GM21360 (cell line): ENCODE measurements at regions not wholly inside any gene's neighbourhood (a gene's known extent, or its start where the extent isn't known, plus 50 kb on each side); places are given as distances from the start of the nearest gene placed in this dataset.

Experiments used
- ATAC-seq: cut with Tn5 transposase; IDR thresholded peaks from one replicate; pipeline ENCODE4 v1.9.1; 2021; ENCODE audit warnings: mild to moderate bottlenecking, moderate library complexity; ENCODE audit not compliant: unreplicated experiment

DNA sequence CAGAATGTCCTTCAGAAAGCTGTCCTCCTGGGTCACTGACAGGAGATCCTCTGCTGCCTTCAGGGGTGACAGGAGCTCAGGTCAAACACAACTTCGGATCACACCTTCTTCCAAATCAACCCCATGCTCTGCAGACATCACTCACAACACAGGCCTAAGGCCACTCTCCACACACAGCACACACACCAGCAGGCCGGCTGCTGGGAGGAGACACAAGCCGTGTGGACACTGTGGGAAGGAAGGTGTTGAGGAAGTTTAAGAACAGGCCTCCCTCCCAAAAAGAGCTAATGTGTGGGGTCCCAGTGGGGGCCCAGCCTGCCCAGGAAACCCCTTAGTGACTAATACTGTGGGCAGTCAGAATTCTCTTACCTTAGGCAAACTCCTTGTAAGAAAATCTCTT, 290.3 kb upstream of the ID2 start:
- no peak for ATAC-seq

DNA sequence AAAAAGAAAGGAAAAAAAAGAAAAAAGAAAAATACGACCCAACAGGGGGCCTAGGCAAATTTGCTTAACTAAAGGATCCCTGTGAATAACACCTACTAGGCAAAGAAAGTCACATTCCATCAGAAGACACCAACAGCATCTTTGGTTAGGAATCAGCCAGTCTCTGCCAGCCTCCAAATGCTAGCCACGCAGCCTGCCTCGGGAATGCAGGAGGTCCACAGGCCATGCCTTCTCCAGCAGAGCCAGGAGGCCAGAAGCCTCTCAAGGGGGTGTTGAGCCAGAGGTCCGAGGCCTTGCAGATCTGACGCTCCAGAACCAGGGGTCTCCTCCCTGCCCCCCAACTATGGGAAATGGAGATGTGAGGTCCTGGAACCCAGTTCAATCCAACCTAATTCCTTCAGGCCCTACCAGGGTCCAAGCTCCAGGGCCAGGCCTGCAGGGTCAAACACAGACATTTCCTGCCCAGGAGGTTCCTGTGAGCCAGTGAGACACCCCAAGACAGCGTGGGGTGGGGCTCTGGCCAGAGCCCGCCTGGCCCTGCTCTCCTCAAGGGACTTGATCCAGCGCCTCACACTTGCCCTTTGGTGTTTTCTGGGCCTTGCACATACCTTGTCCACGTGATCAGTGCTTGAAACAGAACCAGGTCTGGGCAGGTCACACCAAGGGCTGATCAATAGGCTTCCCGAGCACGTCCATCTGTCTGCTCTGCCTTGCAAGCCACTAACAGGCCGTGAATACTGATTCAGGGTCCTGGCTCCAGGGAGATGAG, 289.6 kb upstream of the ID2 start:
- ATAC-seq: no peak

DNA sequence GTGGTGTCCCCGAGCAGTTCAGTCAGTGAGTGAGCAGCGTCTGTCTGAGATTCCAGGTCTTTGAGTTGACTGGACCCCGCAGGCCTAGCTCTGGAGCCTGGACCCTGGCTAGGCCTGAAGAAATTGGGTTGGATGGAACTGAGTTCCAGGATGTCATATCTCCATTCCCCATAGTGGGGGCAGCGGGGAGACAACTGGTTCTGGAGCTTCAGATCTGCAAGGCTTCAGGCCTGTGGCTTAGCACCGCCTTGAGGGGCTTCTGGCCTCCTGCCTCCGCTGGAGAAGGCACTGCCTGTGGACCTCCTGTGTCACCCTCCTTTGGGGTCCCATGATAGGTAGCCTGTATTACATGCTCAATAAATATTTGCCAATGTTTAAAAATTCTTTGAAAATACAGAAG, 288.4 kb upstream of the ID2 start:
- no peak for ATAC-seq

DNA sequence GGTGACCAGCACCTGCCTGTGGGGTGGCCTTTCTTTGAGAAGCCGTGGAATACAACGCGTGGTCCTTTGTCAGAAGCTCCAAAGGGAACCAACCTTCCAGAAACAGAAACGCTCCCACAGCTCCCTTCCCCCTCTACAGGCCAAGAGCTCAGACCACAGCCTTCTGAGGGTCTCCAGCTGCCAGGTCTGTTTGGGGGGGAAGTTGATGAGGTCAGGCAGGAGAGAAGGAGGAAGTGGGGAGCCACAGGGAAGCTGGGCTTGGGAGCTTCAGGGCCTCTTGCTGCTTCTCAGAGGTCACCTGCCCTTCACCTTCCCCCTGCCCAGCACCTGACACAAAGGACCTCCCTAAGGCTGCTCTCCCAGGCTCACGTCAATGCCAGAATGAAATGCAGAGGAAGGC, 287.7 kb upstream of the ID2 start:
- no peak for ATAC-seq

DNA sequence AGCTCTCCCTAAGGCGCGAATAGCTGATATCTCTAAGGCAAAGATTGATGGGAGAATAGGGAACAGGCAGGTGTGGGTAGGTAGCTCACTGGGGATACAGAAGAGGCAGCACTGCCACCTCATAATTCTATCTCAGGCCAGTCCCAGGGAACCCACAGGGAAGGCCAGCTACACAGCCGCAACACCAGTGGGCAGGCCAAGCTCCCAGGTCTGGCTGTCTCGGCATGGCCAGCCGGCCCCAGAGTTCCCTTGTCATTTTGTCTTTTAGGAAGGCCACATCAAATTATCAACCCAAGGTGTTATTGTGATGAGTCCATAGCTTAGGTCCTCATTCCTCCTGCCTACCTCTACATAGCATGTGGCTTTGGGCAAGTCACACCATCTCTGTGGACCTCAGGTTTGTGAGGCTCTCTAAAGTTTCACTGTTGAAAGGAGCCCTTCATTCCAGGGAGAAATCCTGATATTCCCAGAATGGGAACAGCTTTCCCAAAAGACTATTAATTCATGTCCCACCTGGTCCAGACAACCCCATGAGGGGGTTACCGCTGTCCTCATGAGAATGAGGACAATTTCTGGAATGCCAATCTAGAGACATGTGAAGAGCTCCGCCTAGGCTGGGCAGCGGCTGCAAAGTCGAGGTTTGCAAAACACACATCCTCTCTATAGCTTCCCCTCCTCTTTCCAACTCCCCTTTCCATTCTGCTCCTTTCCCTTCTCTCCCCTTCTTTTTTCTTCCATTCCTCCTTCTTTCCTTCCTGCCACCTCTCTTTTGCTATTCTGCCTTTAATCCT, 287.1 kb upstream of the ID2 start:
- ATAC-seq: no peak

DNA sequence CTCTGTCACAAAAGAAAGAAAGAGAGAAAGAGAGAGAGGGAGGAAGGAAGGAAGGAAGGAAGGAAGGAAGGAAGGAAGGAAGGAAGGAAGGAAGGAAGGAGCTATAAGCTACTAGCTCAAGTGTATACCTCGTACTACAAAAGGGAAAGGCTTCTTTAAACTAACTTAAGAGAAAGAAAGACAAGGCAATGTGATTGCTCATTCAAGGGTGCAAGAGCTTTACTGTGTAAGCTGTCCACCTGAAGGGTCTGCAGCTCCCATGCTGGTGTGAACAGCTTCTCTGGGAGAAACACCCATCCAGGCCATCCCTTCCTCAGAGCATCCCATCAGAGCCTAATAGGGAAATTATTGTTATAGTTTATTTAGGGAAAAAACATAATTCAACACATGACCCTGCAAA, 286.1 kb upstream of the ID2 start:
- ATAC-seq: no peak

DNA sequence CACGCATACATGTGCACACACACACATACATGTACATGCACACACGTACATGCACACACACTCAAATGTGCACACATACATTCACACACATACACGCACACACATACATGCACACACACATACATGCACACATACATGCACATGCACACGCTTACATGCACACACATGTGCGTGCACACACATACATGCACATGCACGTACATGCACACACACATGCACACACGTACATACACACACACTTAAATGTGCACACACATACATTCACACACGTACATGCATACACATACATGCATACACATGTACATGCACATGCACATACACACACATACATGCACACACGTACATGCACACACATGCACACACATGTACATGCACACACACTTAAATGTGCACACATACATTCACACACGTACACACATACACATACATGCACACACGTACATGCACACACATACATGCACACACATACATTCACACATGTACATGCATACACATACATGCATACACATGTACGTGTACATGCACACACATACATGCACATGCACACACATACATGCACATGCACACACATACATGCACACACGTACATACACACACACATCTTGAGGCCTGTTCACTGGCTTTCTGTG, 283.7 kb upstream of the ID2 start:
- no peak for ATAC-seq

DNA sequence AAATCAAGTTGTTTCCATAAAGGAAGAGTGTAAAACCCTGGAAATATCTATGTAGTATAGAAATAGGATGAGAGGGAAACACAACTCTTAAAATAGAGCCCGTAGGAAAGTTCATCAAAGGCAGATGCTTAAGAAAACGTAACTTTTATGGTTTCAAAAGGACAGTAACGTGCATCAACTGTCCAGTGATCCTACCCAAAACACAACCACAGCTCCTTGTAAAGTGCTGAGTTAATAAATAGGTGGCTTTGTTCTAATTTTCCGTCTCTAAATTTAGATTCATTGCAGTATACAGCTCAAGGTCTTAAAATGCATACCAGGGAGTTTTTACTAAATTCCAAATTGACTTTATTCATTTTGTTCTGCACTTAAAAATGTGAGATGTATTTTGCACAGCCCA, 282.1 kb upstream of the ID2 start:
- ATAC-seq: no peak

DNA sequence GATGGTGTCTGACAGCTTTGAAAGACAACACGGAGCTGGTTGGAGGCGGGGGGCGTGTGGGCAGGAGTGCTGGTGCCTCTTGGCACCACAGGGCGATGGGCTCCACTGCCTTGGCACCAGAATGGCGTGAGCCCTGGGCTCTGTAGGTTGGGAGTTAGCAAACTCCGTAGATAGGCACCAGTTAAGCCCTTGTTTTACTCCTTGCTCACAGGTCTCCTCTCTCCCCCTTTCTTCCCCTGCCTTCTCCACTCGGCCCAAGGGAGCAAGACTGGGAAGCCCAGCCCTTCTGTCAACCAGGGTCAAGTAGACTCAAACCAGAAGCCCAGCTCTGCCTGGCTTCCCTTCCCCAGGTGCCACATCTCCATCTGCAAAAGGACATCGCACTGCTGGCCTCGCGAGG, 281.7 kb upstream of the ID2 start:
- no peak for ATAC-seq

DNA sequence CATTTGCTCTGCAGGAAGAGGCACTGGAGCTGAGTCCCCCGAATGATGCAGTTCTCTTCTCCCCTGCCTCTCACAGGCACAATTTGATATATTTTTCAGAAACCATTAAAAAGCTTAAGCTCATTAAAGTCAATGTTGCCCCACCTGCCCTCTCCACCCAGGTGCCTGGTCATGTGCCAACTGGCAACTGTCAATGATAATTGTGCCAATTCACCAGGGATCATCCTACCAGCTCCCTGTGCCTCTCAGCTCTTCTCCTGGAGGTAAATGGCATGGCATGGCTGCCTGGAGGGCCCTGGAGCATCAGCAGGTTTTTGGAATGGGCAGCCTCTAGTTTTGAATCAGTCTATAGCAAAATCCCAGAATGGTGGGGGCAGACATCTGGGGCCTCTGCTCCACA, 279.6 kb upstream of the ID2 start:
- ATAC-seq: no peak

DNA sequence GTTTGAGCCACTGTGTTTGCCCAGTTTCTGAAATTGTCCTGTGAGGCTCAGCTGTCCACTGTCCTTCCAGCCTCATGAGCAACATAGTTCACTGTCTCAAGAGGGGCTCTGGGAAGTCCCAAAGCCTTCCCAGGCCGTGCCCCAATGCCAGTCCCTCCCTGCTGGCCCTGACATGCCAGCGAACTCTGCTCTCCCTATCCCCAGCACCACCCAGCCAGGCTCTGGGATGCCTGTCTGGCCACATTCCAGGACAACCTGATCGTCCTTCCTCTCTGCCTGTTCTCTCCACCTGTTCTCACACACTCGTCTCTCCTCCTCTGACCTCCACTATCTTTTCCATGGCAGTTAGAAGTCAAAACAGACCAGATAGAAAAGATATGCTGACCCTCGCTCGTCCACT, 278.0 kb upstream of the ID2 start:
- ATAC-seq: no peak

DNA sequence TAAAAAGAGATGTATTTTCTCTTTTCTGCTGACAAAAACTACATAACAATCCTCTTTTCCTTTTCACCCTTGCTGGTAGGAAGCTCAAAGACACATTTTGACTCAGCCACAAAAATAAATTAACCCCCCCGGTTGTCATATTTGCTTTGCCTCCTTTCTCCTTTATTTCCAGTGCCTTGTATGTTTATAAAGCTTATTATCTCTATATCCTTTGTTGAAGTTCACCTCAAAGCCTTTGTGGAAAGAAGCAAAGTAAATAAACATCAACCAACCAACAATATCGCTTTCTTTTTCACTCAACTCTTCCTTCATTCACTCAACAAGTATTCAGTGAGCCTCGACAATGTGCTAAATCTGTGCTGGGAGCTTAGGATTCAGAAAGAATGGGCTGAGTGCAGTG, 276.5 kb upstream of the ID2 start:
- no peak for ATAC-seq

DNA sequence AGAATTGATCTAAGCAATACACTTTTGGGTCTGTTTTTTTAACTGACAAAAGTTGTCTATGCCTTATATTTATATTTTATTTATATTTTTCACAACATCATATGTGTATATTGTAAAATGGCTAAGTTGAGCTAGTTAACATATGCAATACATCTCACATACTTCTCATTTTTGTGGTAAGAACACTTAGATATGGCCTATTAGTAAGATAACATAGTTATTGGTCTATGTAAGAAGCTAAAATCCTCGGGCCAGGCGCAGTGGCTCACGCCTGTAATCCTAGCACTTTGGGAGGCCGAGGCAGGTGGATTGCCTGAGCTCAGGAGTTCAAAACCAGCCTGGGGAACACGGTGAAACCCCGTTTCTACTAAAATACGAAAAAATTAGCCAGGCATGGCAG, 275.6 kb upstream of the ID2 start:
- ATAC-seq: no peak

DNA sequence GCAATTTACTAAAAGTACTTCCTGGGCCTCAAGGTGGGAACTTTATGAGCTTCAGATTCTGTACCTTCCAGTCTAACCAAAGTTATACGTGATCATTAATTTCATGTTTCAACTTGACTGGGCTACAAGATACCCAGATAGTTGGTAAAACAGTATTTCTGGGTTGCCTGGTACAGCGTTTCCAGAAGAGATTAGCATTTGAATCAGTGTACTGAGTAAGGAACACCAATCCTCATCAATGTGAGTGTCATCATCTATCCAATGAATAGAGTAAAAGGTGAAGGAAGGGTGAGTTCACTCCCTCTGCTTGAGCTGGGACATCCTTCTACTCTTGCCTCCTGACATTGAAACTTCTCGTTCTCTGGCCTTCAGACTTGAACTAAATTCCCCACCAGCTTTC, 274.5 kb upstream of the ID2 start:
- no peak for ATAC-seq

DNA sequence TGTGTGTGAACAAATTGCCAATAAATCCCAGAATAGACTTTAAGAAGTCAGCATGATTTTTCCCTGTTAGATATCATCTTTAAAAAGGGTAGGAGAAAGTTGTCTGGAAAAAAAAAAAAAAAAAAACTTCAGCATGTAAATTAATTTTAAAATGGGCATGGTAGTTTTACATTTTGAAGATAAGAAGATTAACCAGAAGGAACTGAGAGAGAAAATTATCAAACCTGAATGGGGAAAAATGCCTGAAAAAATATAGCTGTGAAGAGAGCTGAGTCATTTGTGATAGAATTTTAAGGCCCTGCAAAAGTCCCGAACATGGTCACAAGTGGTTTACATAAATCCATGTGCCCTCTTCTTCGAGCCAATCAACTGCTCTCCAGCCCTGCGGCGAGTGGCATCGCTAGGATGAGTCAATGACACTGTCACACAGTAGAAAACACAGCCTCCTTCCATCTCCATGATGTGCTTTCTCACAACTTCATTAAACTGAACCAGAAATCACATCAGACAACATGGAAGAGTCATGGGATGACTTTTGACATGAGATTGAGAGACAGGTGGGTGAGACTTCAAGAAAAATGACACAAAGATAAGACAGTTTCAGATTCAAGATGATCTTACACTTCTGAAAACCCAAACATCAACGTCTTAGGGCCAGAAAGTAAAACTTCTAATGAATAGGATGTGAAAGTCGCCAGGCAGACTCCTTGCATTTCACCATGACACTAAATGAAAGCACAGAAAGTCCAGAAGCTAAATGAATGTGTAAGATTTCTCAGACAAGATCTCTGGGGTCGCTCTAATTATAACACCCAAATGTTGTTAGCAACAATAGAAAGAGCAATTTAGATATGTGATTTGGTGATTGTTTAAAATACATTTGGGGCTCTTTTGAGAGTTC, 273.0 kb upstream of the ID2 start:
- ATAC-seq: peak; percentile 82

DNA sequence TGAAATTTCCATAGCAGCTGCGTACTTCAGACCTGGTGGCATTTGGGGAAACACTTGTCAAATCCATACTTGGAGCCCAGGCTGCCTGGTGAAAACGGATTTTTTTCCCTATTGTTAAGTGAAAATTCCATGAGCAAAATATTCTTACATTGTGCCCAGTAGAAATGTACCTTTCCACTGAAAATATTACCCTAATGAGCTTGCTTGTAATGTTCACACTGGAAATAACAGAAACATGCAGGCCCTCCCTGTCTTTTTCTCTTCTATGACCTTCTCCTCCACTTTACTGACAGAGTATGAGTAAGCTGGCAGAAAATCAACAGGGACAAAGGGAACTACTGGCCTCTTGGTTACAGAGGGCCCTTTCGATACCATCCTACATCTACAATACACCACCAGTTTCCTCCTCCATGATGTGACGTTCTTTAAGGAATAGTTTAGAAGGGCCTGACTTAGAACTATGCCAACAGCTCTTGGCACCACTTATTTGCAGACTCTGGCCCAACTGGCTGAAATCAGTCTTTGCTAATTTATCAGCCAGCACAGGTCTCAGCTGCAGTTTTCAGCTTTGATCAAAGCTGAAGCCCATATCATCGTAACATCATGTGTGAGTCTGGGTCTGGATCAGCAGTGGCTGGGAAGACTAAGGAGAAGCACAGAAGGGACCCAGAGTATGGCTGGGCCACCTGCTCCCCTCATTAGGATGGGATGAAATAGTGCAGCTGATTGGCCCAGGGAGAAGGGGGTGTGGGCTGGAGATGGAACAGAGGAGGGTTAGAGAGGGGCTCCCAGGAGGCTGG, 272.2 kb upstream of the ID2 start:
- ATAC-seq: no peak

DNA sequence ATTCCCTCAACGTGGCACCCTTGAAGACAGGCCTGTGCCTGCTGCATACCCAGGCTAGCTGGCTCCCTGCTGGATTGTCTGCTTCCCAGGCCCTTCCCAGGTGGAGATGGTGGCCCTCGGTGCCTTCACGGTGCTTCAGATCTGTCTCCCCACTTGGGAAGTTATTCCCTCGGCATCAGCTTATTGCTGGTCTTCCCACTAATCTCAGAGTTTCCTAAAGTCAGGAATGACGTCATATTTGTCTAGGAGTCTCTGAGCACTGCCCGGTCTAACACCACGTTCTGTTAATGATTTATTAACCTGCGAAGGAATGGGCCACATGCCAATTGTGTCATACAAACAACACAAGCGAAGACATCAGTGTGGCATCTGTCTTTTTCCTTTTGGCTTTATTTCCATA, 269.8 kb upstream of the ID2 start:
- no peak for ATAC-seq

DNA sequence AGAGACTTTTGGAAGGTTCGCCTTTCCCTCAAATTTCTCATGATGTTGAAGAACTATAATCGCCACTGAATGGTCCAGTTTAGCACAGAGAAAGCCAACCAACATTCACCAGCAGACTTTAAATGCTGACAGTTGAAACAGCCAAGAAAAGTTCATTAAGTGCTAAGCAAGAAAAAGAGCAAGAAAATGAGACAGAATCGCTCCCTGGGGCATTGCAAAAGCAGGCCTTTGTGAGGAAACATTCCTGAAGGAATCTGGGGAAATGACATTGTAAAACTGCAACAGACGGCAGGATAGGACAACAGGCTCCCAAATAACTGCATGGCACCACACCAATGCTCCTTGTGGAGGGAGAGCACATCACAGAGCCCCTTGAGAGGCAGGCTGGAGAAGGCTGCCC, 269.3 kb upstream of the ID2 start:
- no peak for ATAC-seq

DNA sequence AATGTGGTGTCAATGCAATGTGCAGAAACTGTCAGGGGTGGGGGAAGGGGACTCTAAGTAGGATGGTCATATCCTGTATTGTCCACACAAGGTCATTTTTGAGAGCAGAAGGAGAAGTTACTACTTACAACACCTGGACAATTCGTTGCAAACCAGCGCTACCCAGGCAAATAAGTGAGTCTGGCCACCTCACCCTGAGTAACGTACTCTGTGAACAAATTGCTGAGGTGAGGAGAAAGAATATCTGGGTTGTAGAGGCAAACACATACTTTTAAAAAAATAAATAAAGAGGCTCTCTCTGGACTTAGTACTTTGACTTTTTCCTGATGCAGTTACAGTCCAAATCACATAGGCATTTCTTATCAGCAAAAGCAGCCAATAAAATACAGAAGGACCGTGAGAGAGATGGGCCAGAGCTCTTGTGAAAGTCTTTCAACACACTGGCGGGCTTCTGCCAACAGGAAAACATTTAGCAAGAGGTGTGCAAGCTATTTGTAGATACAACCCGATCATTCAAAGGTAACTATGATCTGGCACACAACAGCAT, 268.2 kb upstream of the ID2 start:
- ATAC-seq: no peak
